HG03469 (cell line): ENCODE measurements at regions not wholly inside any gene's neighbourhood (a gene's known extent, or its start where the extent isn't known, plus 50 kb on each side); places are given as distances from the start of the nearest gene placed in this dataset.

Source experiments
- ATAC-seq: cut with Tn5 transposase; IDR thresholded peaks from one replicate; pipeline ENCODE4 v1.9.1; 2021; ENCODE audit warnings: mild to moderate bottlenecking, moderate library complexity, moderate number of reproducible peaks; ENCODE audit not compliant: unreplicated experiment

DNA sequence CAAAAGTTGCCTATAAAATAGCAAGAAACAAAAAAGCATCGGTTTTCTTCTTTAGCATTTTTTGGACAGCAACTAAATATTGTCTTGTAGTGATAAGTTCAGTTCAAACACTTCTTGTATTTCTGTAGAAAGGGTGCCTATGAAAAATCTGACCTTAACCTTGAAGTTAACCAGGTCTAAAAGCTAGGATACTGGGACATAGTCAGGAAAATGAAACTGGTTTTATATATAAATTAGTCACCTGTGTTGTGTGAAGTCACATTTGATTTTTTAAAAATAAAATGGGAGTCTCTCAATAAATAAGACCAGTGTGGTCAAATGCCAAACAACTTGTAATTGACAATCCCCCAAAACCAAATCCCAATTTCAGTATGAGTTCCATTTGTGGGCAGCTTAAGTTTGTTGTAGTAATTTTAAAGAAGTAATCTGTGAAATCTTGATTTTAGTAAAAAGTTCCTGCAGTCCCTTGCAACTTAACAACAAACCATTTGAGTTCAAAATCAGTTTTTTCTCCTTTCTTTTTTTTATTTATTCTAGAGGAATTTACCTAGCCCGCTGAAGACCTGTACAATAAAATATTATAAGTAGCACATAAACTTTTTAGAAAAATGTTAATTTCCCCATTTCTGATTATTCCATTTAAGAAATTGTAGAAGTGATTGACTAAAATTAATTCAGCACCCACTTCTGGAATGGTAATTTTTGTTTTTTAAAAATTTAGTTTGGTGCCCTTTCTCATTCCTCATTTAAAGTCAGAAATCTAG lies 84.5 kb upstream of the PPARA start:
- ATAC-seq: no peak

DNA sequence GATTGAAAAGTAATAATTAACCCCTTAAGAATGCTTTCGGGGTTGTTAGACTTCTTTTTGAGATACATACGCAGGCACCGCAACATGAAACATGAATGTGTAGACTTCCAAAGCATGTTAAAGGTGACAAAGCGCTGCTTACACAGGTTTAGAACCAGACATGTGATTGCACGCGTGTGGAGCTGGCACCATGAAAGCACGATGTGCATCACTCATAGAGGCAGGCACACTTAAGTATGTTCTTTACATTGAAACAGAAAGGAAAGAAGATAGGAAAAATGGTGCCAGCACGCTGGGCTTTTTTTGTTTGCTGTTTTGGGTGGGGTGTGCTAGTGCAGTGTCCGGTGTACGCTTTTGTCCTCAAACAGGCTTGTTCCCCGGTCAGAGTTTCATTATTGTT lies 83.6 kb upstream of the PPARA start:
- ATAC-seq: no peak

DNA sequence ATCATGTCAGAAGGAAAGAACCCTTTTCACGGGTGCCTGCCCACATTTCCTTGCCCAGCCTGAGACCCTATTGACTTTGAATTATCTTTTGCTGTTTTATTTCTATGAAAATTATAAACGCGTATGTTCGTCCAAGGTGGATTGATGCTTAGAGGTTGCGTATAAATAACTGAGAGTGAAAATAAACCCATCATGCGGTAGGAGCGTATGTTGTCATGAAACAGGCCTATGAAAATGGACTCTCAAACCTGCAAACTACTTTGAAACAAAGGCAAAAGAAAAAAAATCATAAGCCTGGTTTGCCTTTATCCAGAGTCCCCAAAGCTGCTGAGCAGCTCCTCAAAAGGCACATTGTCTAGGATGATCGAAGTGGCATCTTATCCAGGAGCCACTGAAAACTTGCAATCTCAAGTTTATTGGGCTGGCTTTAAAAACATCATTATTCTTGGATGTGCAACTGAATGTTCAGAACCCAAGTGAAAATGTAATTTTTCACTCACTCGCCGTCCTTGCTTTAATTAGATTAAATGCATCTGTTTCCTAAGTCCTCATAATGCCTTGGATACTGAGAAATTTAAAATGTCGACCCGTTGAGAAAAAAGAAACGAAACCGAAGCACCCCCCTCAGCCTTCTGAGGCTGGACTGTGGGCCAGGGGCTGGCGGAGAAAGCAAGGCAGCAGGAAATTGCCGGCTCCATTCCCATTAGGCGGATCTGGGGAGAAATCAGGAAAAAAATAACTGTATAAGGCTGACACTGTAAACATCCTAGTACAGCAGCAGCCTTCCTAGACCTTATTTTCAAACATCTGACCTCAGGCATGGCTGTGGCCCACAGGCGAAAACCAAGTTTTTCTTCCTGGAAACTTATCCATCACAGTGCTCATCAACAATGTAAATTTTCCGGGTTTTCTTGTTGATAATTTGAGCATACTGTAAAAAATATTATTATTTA lies 82.9 kb upstream of the PPARA start:
- ATAC-seq: no peak

DNA sequence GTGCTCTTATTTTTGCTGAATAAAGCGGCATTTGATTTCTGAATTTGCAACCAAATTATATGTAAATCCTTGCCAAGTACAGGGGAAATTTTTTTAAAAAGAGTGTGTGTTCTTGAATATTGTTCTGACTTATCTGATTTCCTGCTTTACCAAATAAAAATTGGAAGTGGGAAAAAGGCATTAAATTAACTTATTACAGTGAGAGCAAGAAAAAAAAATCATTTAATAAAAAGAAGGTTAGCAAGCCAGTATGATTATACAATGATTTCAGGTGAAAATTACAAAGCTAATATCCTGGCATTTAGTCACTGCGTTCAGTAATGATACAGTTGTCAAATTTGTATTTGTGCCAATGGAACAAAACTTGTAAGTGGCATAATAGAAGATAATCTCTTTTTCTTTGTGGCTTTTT lies 82.1 kb upstream of the PPARA start:
- no peak for ATAC-seq

DNA sequence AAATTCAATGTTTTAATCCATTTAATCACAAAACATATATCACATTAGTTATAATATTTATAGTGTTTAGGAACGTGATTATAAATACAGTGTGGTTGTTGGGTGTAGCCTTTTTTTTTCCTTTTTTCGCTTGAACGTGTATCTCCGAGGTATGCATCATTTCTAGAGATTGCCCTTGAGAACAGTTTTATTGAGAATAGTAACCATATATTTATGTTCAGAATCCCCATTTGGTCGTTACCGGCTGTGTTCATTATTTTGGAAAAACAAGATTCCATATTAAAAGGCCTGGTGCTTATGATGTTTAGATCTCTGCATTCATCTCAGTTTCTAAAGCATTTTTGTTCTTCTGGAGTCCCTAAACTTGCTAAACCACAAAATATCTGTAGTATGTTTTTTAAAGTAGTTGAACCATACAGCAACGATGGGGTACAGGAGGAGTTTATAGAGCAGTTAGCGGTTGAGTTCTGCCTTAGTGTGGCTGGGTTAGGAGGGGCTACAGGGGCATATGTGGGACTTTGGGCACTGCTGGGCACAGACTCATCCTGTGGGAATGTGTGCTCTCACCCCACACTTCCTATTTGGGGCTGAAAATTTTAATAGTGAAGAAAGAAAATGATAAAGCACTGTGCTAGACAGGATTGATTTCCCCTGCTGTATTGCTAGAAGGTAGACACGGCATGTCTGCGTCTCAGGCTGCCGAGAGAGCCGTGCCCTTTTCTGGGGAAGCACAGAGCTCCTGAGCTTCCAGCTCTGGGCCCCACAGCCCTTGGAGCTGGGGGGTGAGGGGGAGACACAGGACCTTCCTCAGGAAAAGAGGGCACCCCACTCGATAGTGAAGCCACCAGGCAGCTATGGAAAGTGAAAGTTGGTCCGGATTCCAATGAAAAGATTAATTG lies 81.5 kb upstream of the PPARA start:
- no peak for ATAC-seq

DNA sequence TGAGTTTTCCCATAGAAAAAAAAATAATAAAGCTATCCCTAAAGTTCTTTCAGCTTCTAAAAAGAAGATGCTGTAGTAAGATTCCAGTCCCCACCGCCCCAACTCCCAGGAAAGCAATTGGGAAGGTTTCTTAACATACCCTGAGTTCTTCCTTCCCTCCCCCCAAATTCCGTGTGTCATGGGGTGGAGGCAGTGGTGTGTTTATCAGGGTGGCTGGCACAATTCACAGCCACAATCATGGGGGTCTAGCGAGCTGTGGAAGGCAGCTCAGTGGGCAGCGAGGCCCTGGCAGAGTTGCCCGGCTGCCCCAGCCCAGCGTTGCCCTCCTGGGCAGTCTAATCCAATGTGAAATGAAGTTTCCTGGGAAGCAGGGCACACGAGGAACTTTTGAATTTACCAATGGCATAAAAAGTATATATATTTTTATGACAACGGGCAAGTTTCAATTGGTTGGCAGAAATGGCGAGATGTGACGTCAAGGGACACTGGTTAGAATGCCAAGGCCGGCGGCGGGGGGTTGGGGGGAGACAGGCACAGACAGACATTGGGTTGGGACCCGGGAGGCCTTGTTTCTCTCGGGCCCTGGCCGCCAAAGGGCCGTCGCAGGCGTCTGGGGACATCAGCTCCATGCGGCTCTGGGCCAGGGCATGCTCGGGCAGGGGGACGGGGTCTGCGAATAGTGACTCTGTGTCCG lies 80.7 kb upstream of the PPARA start:
- no peak for ATAC-seq

DNA sequence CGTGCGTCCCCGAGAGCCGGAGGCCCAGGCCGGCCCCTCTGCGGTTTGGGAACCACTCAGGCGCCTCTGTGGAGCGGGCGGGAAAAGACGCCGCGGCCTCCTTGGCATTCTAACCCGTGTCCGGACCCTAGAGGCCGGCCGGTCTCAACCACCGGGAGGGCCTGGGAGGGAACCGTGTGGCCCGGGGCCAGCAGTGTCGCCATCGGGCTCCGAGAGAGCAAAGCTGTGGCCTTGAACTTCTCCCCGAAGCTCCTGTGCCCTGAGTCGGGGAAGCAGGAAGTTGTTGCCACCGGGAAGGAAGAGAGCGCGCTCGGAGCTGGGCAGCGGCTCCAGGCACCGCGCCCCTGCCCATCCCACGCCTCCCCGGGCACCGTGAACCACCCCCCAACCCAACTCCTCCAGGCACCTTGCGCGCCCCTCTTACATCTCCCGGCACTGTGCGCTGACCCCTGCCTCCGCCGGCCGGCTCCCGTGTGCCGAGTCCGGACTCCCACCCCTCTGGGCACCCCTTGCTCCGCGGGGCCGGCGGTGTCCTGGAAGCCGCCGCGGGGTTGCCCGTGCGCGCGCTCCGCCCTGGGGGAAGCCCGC lies 80.0 kb upstream of the PPARA start:
- no peak for ATAC-seq

DNA sequence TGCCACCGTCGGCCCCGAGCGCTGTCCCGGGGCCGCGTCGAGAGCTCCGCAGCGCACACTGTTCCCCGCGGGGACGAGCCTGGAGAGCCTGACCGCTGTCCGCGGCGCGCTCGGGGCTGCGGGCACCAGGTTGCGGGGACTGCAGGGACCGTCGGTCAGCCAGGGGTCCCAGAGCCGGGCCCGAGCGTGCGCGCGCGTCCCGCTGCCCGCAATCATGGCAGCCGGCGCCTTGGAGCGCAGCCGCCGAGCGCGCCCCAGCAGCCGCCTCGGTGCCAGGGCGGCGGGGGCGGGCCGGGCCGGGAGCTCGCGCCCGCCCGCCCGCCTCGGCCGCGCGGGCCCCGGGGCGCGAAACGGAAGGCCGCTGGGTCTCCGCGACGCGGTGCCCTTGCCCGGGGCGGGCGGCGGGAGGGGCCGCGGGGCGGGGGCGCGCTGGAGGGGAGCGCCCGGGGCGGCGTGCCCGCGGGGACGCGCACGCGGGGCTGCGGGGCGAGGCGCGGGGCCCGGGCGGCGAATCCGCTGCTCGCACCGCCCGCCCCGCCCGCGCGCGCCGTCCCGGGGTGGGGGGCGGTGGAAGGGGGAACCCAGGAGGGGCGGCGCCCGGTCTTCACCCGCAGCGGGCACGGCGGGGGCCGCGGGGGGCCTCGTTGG lies 79.4 kb upstream of the PPARA start:
- ATAC-seq: no peak

DNA sequence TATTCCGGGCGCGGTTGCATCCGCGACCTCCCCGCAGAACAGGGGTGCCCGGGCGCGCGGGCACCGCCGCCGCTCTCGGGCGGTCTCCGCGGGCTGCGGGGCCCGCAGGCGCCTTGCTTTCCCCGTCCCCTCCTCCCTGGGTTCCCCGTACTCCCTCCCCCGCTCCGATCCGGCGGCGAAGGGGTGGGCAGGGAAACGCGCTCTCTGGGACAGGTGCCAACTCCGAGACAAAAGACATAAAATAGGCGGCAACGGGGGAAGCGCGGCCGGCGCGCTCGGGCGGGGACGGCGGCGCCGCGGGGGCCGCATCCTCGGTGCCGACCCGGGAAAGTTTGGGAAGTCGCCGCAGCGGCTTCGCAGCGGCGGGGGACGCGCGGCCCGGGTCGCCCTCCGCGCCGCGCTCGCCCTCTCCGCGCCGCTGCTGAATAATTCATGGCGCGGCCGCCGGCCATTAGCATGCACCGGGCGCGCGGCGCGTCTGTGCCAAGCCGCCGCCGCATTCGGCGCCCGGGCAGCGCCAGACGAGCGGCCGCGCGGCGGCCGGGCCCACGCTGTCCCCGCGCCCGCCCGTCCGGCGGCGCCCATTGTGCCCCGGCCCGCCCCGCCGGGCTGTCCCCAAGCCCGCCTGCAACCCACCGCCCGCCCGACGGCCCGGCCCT lies 78.7 kb upstream of the PPARA start:
- ATAC-seq: no peak

DNA sequence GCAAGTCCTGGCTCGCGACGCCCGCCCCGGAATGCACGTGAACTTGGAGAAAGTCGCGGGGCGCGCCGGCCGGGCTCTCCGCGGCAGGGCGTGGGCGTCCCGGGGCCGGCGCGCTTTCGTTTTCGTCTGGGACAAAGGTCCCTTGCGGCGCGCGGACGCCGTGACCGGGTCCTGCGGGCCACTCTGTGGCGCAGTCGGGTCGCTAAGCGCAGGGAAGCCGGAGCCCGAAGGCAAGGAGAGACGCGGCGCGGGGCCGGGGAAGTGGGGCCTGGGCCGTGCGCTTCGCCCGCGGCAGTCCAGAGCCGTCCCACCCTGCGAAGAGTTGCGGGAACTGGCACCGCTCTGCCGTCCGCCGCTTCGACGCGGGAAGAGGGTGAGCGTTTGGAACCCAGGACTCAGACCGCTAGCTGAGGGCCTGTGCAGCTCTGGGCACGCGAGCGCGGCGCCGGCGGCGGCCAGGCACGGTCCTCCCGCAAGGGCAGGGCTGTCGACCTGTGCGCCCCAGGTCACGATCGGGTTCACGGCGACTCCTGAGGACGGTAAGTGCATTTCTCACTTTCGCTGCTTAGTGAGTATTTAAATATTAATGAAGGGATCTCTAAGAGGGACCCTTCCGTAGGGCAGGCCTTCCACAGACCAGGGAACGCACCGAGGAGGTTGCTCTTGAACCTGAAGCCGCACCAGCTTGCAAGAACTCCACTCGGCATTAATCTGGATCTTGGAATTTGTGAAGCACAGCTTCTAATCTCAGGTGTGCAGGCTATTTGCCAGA lies 78.0 kb upstream of the PPARA start:
- ATAC-seq: no peak

DNA sequence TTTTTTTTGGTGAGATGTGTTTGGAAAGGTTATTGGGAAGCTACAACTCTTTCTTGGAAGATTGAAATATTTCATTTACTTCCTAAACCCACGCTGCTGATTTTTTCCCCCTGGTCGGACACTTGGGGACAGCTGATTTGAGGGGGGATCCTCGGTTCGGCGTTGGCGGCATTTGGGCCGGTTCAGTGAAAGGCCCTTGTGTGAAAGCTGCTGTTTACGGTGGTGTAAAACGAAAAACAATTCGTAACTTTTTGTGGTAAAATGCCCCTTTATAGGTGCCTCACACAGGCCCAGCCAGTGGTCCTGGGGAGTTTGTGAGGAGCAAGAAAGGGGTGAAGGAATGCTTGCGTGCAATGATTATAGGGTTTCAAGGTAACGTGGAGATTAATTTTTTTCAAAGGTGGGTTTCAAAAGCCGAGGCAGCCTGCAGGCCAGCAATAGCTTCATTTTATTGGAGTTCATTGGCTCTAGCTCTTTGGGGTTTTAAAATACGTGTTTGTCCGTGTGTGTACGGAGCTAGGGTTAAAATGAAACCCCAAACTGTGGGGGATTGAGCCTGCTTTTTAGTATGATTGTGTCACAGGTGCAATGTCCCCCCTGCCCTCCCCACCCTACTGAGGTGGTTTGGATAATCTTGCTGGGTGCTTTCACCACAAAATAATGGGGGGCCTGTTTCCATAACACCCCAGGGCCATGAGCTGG lies 77.2 kb upstream of the PPARA start:
- no peak for ATAC-seq

DNA sequence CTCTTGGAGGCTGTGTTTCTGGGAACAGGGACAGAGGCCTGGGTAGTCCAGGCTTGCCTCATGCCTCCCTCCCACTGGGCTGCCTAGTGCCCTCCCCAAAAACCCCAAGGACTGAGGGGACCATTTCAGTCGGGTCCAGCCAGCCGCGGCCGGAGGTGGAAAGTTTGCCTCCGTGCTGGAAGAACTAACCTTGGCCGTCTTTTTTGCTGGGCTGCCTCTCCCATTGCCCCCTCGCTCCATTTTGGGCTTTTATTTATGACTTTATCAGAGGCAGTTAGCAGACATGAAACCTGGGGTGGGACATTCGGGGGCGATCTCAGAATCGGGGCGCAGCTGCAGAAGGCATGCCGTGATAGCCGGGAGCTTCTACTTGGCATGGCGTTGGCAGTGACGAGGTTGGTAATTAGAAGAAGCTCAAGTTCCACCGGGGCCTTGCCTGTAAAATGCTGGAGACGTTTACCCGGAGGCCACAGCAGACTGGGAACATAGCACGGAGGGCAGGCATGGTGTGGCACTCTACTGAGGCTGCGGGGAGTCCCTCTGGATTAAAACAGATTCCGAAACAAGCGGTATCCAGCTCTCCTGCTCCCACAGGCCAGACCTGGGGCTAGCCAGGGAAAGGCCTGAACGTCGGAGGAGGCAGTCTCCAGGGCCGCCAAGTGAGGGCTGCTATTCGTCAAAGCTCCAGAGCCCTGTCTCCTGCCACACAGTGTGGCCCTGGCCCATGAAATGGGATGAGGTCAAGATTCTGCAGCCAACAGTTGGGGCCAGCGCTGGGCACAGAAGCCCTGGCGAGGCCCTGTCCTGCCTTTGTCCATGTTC lies 76.4 kb upstream of the PPARA start:
- no peak for ATAC-seq

DNA sequence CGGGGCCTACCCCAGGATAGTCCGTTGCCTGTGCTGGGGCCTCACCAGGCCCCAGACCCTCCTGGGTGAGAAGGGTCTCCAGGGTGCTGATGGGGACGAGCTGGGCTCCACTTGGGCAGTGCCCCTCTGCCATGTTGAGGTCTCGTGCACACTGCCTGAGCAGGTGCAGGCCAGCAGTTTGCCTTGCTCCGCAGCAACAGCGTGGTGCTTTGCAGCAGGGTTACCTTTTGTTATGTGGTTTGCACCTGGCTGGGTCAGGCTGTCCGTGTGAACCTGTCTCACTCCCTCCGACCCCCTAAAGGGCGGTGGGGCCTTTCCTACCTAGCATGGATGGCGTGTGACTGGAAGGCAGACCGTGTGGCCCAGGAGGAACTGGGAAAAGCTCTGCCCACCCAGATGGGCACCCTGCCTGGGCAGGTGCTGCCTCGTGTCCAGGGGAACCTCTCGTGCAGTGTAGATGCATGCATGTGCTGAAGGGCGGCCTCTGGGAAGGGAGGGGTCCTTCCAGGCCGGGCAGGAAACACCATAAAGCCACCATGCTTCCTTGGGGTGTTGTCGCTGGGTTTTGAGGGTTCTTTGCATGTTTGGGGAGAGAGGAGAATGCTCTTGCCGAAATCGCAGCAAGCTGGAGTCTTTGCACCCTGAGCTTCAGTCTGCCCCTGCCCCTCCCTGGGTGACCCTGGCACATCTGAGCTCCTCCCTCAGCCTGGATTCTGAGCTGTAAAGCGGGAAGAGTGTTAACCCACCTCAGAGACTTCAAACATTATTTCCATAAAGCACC lies 75.4 kb upstream of the PPARA start:
- ATAC-seq: no peak

DNA sequence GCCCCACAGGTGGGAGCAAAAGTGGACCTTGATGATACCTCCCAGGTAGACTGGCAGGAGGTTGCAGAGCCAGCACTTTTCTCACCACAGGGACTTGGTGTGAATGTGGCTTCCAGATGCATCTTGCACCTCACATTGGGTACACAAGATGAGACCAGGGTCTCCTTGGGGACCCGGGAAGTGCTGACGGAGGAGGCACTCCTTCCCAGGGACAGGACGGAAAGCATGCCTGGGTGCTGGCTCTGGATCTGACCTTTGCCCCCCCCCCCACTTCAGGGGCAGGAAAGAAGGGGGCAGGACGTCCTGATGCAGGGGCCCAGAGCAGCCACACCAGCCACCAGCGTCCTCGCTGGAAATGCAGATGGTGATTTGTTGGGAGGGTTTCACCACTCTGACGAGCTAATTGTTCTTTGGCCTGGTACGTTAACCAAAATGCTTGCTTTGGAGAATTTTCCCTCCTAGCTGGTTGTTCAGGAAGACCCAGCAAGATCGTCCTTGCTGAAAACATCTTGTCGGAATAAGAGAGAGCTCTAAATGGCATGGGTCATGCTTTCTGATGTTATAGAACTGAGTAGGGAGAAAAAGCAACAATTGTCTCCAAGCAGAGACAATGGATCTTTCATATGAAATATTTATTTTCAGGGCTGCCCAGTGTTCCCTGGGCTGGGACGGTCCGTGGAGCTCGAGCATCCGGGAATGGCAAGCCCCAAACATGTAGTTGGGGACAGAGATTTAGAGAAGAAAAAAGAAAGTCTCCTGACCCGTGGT lies 74.4 kb upstream of the PPARA start:
- no peak for ATAC-seq

DNA sequence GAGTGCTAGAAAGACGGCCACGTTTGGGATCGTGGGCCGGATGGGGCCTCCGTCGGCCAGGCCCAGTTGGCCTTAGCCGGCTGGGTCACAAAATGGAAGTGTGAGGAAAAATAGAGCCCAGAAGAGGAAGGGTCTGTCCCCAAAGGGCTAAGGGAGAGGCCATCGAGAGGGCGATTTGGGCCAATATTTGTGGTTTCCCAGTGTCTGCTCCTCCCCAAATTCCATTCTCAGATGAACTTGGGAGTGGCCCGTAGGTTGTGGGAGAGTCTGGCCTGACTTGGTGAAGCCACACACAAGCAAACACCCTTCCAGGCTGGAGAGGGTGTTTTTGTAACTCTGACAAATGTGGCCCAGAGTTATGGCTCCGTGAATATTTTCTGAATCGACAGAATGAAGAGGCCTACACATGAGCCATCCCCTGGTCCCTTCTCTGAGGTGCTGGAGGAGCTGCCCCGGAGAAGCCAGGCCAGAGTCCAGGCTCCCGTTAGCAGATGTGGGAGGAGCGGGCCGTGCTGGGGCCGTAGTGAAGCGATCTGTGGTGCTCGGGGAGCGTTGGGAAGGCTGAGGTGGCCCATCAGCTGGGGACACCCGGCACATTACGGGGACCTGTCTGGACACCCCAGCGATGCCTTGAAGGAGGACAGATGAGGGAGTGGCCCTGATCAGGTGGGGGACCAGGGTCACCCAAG lies 73.5 kb upstream of the PPARA start:
- ATAC-seq: no peak
